Peyer's patch (tissue), 4 donors: ENCODE measurements at regions not wholly inside any gene's neighbourhood (a gene's known extent, or its start where the extent isn't known, plus 50 kb on each side); places are given as distances from the start of the nearest gene placed in this dataset.
A peak's percentile ranks its signal among the peaks of the same experiment; 100 is the strongest.
"Not testable (repeated sequence)": the region's sequence is repeated elsewhere in the genome, so short reads cannot be mapped to it uniquely, and the experiment has no call there.

Experiments used
- DNase-seq, 3 donors: peaks; one replicate each; pipeline ENCODE4 v3.0.0-alpha.2; 2017 to 2019
- H3K27ac ChIP-seq, 4 donors: fragments of 200-600 bp; sonication (generic); one replicate each; pipeline ENCODE4 v1.5.1; 2016 to 2019
- H3K27me3 ChIP-seq, 2 donors: fragments of 200-600 bp; sonication (generic); one replicate each; pipeline ENCODE4 v1.5.1; 2019
- H3K36me3 ChIP-seq, 3 donors: fragments of 200-600 bp; sonication (generic); one replicate each; pipeline ENCODE4 v1.5.1; 2016 to 2019
- H3K4me1 ChIP-seq, 4 donors: fragments of 200-600 bp; sonication (generic); one replicate each; pipeline ENCODE4 v1.5.1; 2016 to 2019
- H3K4me3 ChIP-seq, 4 donors: fragments of 200-600 bp; sonication (generic); 1 replicate in 3 of 4; 2 replicates in 1 of 4; pipeline ENCODE4 v1.5.1; 2016 to 2019; ENCODE audit warnings: mild to moderate bottlenecking in 1 of 4
- H3K9me3 ChIP-seq, 4 donors: fragments of 200-600 bp; sonication (generic); one replicate each; pipeline ENCODE4 v1.5.1; 2016 to 2019; ENCODE audit warnings: mild to moderate bottlenecking in 1 of 4
- CTCF ChIP-seq, 6 experiments: fragments of 450-650 bp in 4 of 6; fragments of 200-600 bp in 2 of 6; sonication (generic) in 1 of 6; IDR thresholded peaks; one replicate each; pipeline ENCODE4 v1.5.1; 2017 to 2019; ENCODE audit warnings: antibody characterized with exemption in 6 of 6, mild to moderate bottlenecking in 3 of 6, moderate library complexity in 1 of 6
- POLR2A ChIP-seq, 2 donors: fragments of 450-650 bp; IDR thresholded peaks; one replicate each; pipeline ENCODE4 v1.5.1; 2017; ENCODE audit warnings: antibody characterized with exemption in 2 of 2, mild to moderate bottlenecking in 2 of 2, moderate library complexity in 2 of 2

GRCh38 chr7:65509368-65510186 is 135.9 kb downstream of the ZNF92 start:
- Histone ChIP-seq H3K36me3 (no peaks in the 10 kb centered on the region), H3K27me3 (peaks cover 0 to 14% of the 10 kb centered on the region in 2 donors), H3K4me3 (peak overlapping the region; percentile 37 to 57 (median 46)), H3K4me1 (peaks cover 0 to 11% (median 0%) of the 10 kb centered on the region in 4 donors), H3K27ac (peak overlapping the region in 1 of 4 donors; percentile 49), H3K9me3 (no peaks in the 10 kb centered on the region)
- peak in 2 of 3 donors; percentile 45 to 48 for DNase-seq
- TF ChIP-seq POLR2A (IDR thresholded peaks at IDR 0.05) (no peak), CTCF (IDR thresholded peaks at IDR 0.05) (no peak)

GRCh38 chr7:65510187-65510538 is 136.5 kb downstream of the ZNF92 start:
- not testable (repeated sequence) for DNase-seq, H3K27ac ChIP-seq, H3K36me3 ChIP-seq, H3K9me3 ChIP-seq
- Histone ChIP-seq H3K4me3 (peak overlapping the region in 3 of 4 donors; percentile 45 to 57 (median 46)), H3K27me3 (peaks cover 0 to 14% of the 10 kb centered on the region in 2 donors), H3K4me1 (peaks cover 0 to 11% (median 0%) of the 10 kb centered on the region in 4 donors)

GRCh38 chr7:65519751-65520150 is 146.1 kb downstream of the ZNF92 start:
- not testable (repeated sequence) for H3K27ac ChIP-seq, H3K27me3 ChIP-seq, H3K9me3 ChIP-seq, H3K36me3 ChIP-seq, DNase-seq, H3K4me1 ChIP-seq, H3K4me3 ChIP-seq

- H3K4me3 ChIP-seq, H3K4me1 ChIP-seq, H3K27me3 ChIP-seq, DNase-seq, H3K27ac ChIP-seq, H3K36me3 ChIP-seq, H3K9me3 ChIP-seq: not testable (repeated sequence)
These were observed 172.0 kb downstream of the ZNF92 start for GRCh38 chr7:65545465-65546161.

- H3K36me3 ChIP-seq, H3K27me3 ChIP-seq, H3K9me3 ChIP-seq, H3K27ac ChIP-seq, H3K4me3 ChIP-seq, DNase-seq, H3K4me1 ChIP-seq: not testable (repeated sequence)
These were observed 176.2 kb downstream of the ZNF92 start for GRCh38 chr7:65549589-65550443.

GRCh38 chr7:65550444-65550809 is 176.8 kb downstream of the ZNF92 start:
- not testable (repeated sequence) for H3K27ac ChIP-seq, H3K4me1 ChIP-seq, H3K9me3 ChIP-seq, H3K36me3 ChIP-seq, H3K4me3 ChIP-seq, H3K27me3 ChIP-seq, DNase-seq

GRCh38 chr7:65551042-65551441 is 177.4 kb downstream of the ZNF92 start:
- DNase-seq, H3K4me3 ChIP-seq, H3K36me3 ChIP-seq: not testable (repeated sequence)

GRCh38 chr7:65554553-65555476 is 181.2 kb downstream of the ZNF92 start:
- not testable (repeated sequence) for H3K27ac ChIP-seq, H3K27me3 ChIP-seq, DNase-seq, H3K9me3 ChIP-seq, H3K36me3 ChIP-seq, H3K4me1 ChIP-seq, H3K4me3 ChIP-seq

More at GRCh38 chr7:65551042-65551441, 177.4 kb downstream of the ZNF92 start:
- H3K27me3 ChIP-seq, H3K4me1 ChIP-seq, H3K27ac ChIP-seq, H3K9me3 ChIP-seq: not testable (repeated sequence)

GRCh38 chr7:65558584-65558983 is 184.9 kb downstream of the ZNF92 start:
- H3K27me3 ChIP-seq, H3K4me1 ChIP-seq, H3K36me3 ChIP-seq, H3K27ac ChIP-seq, H3K9me3 ChIP-seq, H3K4me3 ChIP-seq: not testable (repeated sequence)
- peak in 1 of 3 donors; percentile 41 for DNase-seq

GRCh38 chr7:65561786-65562372 is 188.2 kb downstream of the ZNF92 start:
- not testable (repeated sequence) for H3K27me3 ChIP-seq, H3K4me3 ChIP-seq, H3K4me1 ChIP-seq, H3K9me3 ChIP-seq, H3K36me3 ChIP-seq, H3K27ac ChIP-seq, DNase-seq

- not testable (repeated sequence) for H3K27ac ChIP-seq, H3K4me1 ChIP-seq, H3K27me3 ChIP-seq, H3K36me3 ChIP-seq, H3K4me3 ChIP-seq, H3K9me3 ChIP-seq
- DNase-seq: peak in 1 of 3 donors; percentile 15
These were observed 188.9 kb downstream of the ZNF92 start for GRCh38 chr7:65562522-65562921.

GRCh38 chr7:65563333-65563732 is 189.7 kb downstream of the ZNF92 start:
- not testable (repeated sequence) for H3K4me1 ChIP-seq, H3K9me3 ChIP-seq, H3K36me3 ChIP-seq, H3K4me3 ChIP-seq, H3K27ac ChIP-seq, H3K27me3 ChIP-seq, DNase-seq
